DOHH2 (cell line): ENCODE measurements at regions not wholly inside any gene's neighbourhood (a gene's known extent, or its start where the extent isn't known, plus 50 kb on each side); places are given as distances from the start of the nearest gene placed in this dataset.

Experiments used
- H3F3A ChIP-seq: fragments of 200-600 bp; sonication (generic), shearing (Covaris generic); 2 replicates; pipeline ENCODE4 v1.6.0; 2016; ENCODE audit warnings: antibody characterized with exemption, mild to moderate bottlenecking; ENCODE audit not compliant: control insufficient read depth, insufficient read depth
- H3K27ac ChIP-seq: fragments of 200-600 bp; sonication (generic); 2 replicates; pipeline ENCODE4 v1.5.1; 2014; ENCODE audit warnings: low read depth, mild to moderate bottlenecking, low read length, moderate library complexity
- H3K27me3 ChIP-seq: fragments of 200-600 bp; sonication (generic); 2 replicates; pipeline ENCODE4 v1.6.1; 2014; ENCODE audit warnings: mild to moderate bottlenecking, low read length, mixed read lengths; ENCODE audit not compliant: control insufficient read depth
- H3K36me3 ChIP-seq: fragments of 200-600 bp; sonication (generic); 2 replicates; pipeline ENCODE4 v1.6.1; 2014; ENCODE audit warnings: mild to moderate bottlenecking, low read length, moderate library complexity, mixed read lengths; ENCODE audit not compliant: control insufficient read depth
- H3K4me1 ChIP-seq: fragments of 200-600 bp; sonication (generic); 2 replicates; pipeline ENCODE4 v1.6.1; 2014; ENCODE audit warnings: mild to moderate bottlenecking, low read length, mixed read lengths; ENCODE audit not compliant: control insufficient read depth
- H3K4me2 ChIP-seq: fragments of 200-600 bp; sonication (generic); 2 replicates; pipeline ENCODE4 v1.6.0; 2014; ENCODE audit warnings: mild to moderate bottlenecking, low read length, moderate library complexity
- H3K4me3 ChIP-seq: fragments of 200-600 bp; sonication (generic); 2 replicates; pipeline ENCODE4 v1.5.1; 2014; ENCODE audit warnings: mild to moderate bottlenecking, low read length, mixed read lengths
- H3K79me2 ChIP-seq: fragments of 200-600 bp; sonication (generic); 2 replicates; pipeline ENCODE4 v1.6.1; 2014; ENCODE audit warnings: mild to moderate bottlenecking, low read length, mixed read lengths; ENCODE audit not compliant: control insufficient read depth
- H3K9me2 ChIP-seq: fragments of 200-600 bp; sonication (generic); replicated peaks from 2 replicates; pipeline ENCODE4 v1.6.1; 2014; ENCODE audit warnings: mild to moderate bottlenecking, low read length, mixed read lengths; ENCODE audit not compliant: control insufficient read depth
- H3K9me3 ChIP-seq: fragments of 200-600 bp; sonication (generic); 2 replicates; pipeline ENCODE4 v1.6.1; 2014; ENCODE audit warnings: antibody characterized with exemption, low read length, mixed read lengths; ENCODE audit not compliant: control insufficient read depth, insufficient read depth
- H4K20me1 ChIP-seq: fragments of 200-600 bp; sonication (generic); 2 replicates; pipeline ENCODE4 v1.6.0; 2014; ENCODE audit warnings: low read depth, mild to moderate bottlenecking, antibody characterized with exemption, low read length, moderate library complexity; ENCODE audit not compliant: control insufficient read depth, insufficient read depth
- EZH2phosphoT487 ChIP-seq: fragments of 200-600 bp; sonication (generic); IDR thresholded peaks from 2 replicates; pipeline ENCODE4 v1.6.1; 2017; ENCODE audit warnings: borderline replicate concordance, mild to moderate bottlenecking, antibody characterized with exemption, low read length, moderate library complexity, mixed read lengths
- TF ChIP-seq, protein P1 (sequence below): fragments of 200-600 bp; sonication (generic); IDR thresholded peaks from one replicate; pipeline ENCODE4 v1.5.1; 2014; ENCODE audit warnings: antibody characterized with exemption, mild to moderate bottlenecking, low read depth, low read length; ENCODE audit not compliant: poor library complexity, severe bottlenecking

DNA sequence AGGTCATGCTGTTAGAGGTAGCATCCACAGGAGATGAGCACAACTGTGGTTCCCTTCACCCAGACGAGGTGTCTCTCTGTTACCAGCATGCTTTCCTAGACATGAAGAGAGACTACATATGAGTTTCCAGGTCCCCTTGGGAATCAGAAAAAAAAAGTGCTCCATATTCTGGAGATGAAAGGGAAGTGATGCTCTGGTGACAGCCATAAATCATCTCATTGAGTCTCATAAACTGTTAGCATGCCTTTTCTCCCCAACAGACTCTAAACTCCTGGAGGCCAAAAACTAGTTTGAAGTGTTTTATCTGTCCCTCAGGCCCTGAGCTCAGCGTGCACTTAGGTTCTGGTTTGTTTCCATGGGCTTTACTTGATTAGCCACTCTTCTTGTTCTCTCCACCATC is 124.6 kb upstream of the CREB1 start:
- Histone ChIP-seq H3K27ac (no peak overlapping the region), H3K79me2 (no peaks in the 10 kb centered on the region), H3K9me2 (no peaks in the 10 kb centered on the region), H3K27me3 (no peaks in the 10 kb centered on the region), H3K9me3 (no peaks in the 10 kb centered on the region), H3F3A (no peaks in the 10 kb centered on the region), H4K20me1 (no peaks in the 10 kb centered on the region), H3K4me2 (no peak overlapping the region), H3K4me3 (no peak overlapping the region), H3K4me1 (no peaks in the 10 kb centered on the region), H3K36me3 (no peaks in the 10 kb centered on the region)
- no peak for TF ChIP-seq EZH2phosphoT487
- TF ChIP-seq, protein P1, sequence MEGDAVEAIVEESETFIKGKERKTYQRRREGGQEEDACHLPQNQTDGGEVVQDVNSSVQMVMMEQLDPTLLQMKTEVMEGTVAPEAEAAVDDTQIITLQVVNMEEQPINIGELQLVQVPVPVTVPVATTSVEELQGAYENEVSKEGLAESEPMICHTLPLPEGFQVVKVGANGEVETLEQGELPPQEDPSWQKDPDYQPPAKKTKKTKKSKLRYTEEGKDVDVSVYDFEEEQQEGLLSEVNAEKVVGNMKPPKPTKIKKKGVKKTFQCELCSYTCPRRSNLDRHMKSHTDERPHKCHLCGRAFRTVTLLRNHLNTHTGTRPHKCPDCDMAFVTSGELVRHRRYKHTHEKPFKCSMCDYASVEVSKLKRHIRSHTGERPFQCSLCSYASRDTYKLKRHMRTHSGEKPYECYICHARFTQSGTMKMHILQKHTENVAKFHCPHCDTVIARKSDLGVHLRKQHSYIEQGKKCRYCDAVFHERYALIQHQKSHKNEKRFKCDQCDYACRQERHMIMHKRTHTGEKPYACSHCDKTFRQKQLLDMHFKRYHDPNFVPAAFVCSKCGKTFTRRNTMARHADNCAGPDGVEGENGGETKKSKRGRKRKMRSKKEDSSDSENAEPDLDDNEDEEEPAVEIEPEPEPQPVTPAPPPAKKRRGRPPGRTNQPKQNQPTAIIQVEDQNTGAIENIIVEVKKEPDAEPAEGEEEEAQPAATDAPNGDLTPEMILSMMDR: no peak

DNA sequence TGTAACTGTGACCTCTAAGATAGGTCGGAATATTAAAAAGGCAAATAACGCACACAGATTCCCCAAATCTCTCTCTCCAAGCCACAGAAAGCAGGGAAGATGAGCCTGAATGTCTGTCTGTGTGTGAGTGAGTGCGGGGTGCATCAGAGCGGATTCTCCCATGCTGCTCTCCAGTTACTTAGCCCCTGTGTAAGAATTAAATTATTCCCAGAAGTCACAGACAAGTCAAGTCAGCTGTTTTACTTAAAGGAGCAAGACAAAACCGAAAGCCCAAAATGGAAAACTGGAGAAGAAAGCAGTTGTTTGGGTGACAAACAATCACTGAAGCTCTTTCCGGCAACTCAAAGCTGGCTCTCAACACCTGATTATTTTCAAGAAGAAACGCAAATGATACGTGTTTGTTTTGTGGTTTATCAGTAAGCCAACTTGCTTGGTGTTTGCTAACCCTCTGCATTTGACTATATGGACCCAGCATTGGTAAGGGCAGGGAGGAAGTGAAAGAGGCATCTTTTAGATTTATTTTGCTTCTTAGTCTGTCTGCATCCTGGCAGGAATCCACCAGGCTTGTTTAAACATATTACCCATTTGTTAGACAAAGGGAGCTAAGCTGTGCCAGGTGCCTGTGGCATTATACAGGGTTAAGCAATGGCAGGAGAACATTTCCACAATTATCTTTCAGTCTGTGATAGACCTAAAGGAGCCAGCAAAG is 121.5 kb upstream of the CREB1 start:
- no peaks in the 10 kb centered on the region for H3F3A ChIP-seq
- H3K27me3 ChIP-seq: no peaks in the 10 kb centered on the region
- no peaks in the 10 kb centered on the region for H3K9me2 ChIP-seq
- H3K4me2 ChIP-seq: no peak overlapping the region
- H3K36me3 ChIP-seq: no peaks in the 10 kb centered on the region
- TF ChIP-seq EZH2phosphoT487: no peak
- H3K9me3 ChIP-seq: no peaks in the 10 kb centered on the region
- H3K27ac ChIP-seq: no peak overlapping the region
- H4K20me1 ChIP-seq: no peaks in the 10 kb centered on the region
- H3K4me3 ChIP-seq: no peak overlapping the region
- H3K4me1 ChIP-seq: no peaks in the 10 kb centered on the region
- no peaks in the 10 kb centered on the region for H3K79me2 ChIP-seq

DNA sequence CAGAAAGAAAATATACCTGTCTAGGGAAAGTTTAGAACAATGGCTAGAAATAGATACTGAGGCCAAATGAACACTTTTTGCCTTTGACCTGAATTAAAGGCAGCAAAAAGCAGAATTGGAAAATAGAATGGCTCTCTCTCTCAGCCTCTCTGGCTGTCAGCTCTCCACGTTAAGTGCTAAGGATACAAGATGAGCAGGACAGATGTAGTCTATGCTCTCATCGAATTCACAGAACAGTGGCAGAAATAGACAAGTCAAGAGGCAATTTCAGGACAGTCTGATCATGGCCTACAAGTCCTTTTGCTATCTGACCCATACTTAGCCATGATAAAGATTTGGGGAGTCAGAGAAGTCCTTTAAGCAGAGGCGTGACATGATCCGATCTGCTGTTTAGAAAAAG is 120.2 kb upstream of the CREB1 start:
- no peaks in the 10 kb centered on the region for H3K4me1 ChIP-seq
- H3K27me3 ChIP-seq: no peaks in the 10 kb centered on the region
- H3F3A ChIP-seq: no peaks in the 10 kb centered on the region
- no peak overlapping the region for H3K4me3 ChIP-seq
- H3K9me3 ChIP-seq: no peaks in the 10 kb centered on the region
- no peak overlapping the region for H3K27ac ChIP-seq
- H3K36me3 ChIP-seq: no peaks in the 10 kb centered on the region
- H3K4me2 ChIP-seq: no peak overlapping the region
- H3K9me2 ChIP-seq: no peaks in the 10 kb centered on the region
- no peak for TF ChIP-seq EZH2phosphoT487
- TF ChIP-seq, protein P1: no peak
- H4K20me1 ChIP-seq: no peaks in the 10 kb centered on the region
- H3K79me2 ChIP-seq: no peaks in the 10 kb centered on the region

DNA sequence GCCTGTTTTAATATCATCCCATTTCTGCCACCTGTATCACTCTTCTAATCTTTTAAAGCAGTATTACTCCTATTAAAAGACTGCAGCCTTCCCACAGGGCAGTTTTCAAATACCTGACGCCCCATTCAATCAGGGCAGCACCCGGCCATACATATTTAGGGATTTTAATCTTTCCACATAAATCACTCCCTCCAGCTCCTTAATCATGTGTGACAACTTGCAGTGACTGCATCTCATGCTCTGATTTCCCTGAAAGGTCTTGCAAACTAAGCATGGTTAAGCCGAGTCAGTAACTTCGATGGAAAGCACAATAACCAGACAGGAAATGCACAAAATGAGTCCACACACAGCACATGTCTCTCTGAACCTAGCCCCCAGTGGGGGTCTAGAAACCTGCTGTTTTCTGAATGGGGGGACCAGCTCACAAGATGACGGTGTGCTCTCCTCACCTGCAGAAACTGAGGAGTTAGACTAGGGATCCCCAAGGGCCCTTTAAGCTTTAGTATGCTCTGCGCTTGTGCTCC is 116.9 kb upstream of the CREB1 start:
- Histone ChIP-seq H3K36me3 (no peaks in the 10 kb centered on the region), H3K27ac (no peak overlapping the region), H3K4me2 (no peak overlapping the region), H3K9me3 (no peaks in the 10 kb centered on the region), H4K20me1 (no peaks in the 10 kb centered on the region), H3K27me3 (no peaks in the 10 kb centered on the region), H3K9me2 (no peaks in the 10 kb centered on the region), H3K4me1 (no peaks in the 10 kb centered on the region), H3K79me2 (no peaks in the 10 kb centered on the region), H3F3A (no peaks in the 10 kb centered on the region), H3K4me3 (no peak overlapping the region)
- TF ChIP-seq, protein P1: no peak
- TF ChIP-seq EZH2phosphoT487: no peak
